DMS 273 (cell line): ENCODE measurements at regions not wholly inside any gene's neighbourhood (a gene's known extent, or its start where the extent isn't known, plus 50 kb on each side); places are given as distances from the start of the nearest gene placed in this dataset.
"Not testable (repeated sequence)": the region's sequence is repeated elsewhere in the genome, so short reads cannot be mapped to it uniquely, and the experiment has no call there.

Experiments used
- DNase-seq: peaks from one replicate; lab custom pipeline; 2025; ENCODE audit not compliant: unreplicated experiment; lab: John Stamatoyannopoulos, UW

- no peak for DNase-seq
Measured at GRCh38 chr4:58075724-58076123, 965.5 kb upstream of the IGFBP7 start.

GRCh38 chr4:58074382-58074781 lies 964.2 kb upstream of the IGFBP7 start:
- DNase-seq: no peak

GRCh38 chr4:58070726-58071125 lies 960.5 kb upstream of the IGFBP7 start:
- no peak for DNase-seq

- no peak for DNase-seq
Measured at GRCh38 chr4:58064653-58065052, 954.5 kb upstream of the IGFBP7 start.

GRCh38 chr4:58063404-58064160 lies 953.4 kb upstream of the IGFBP7 start:
- no peak for DNase-seq

GRCh38 chr4:58061967-58062366 lies 951.8 kb upstream of the IGFBP7 start:
- peak; percentile 38 for DNase-seq

GRCh38 chr4:58050439-58050838 lies 940.3 kb upstream of the IGFBP7 start:
- no peak for DNase-seq

- DNase-seq: no peak
Measured at GRCh38 chr4:58048491-58048890, 938.3 kb upstream of the IGFBP7 start.

- no peak for DNase-seq
Measured at GRCh38 chr4:58042176-58042575, 932.0 kb upstream of the IGFBP7 start.

- DNase-seq: no peak
Measured at GRCh38 chr4:57993944-57994343, 883.8 kb upstream of the IGFBP7 start.

GRCh38 chr4:57989430-57989829 lies 879.2 kb upstream of the IGFBP7 start:
- DNase-seq: no peak

GRCh38 chr4:57985161-57985560 lies 875.0 kb upstream of the IGFBP7 start:
- no peak for DNase-seq

- no peak for DNase-seq
Measured at GRCh38 chr4:57981123-57981522, 870.9 kb upstream of the IGFBP7 start.

GRCh38 chr4:57974821-57975220 lies 864.6 kb upstream of the IGFBP7 start:
- DNase-seq: no peak

- DNase-seq: no peak
Measured at GRCh38 chr4:57973819-57974218, 863.6 kb upstream of the IGFBP7 start.

GRCh38 chr4:57971261-57971660 lies 861.1 kb upstream of the IGFBP7 start:
- DNase-seq: no peak

- no peak for DNase-seq
Measured at GRCh38 chr4:57966987-57967760, 857.0 kb upstream of the IGFBP7 start.

- DNase-seq: not testable (repeated sequence)
Measured at GRCh38 chr4:57965431-57965830, 855.2 kb upstream of the IGFBP7 start.

GRCh38 chr4:57945298-57945697 lies 835.1 kb upstream of the IGFBP7 start:
- no peak for DNase-seq

GRCh38 chr4:57943682-57944081 lies 833.5 kb upstream of the IGFBP7 start:
- DNase-seq: no peak

- DNase-seq: not testable (repeated sequence)
Measured at GRCh38 chr4:57937326-57937725, 827.1 kb upstream of the IGFBP7 start.

GRCh38 chr4:57926311-57926710 lies 816.1 kb upstream of the IGFBP7 start:
- DNase-seq: no peak
